Ovary (tissue), 3 donors: ENCODE measurements at regions not wholly inside any gene's neighbourhood (a gene's known extent, or its start where the extent isn't known, plus 50 kb on each side); places are given as distances from the start of the nearest gene placed in this dataset.

ENCODE experiments used
- CTCF ChIP-seq, 3 donors: fragments of 450-650 bp in 2 of 3; fragments of 200-600 bp in 1 of 3; IDR thresholded peaks; one replicate each; pipeline versions ENCODE4 v1.5.1 to v1.8.0; 2016 to 2022; ENCODE audit warnings: antibody characterized with exemption in 3 of 3, mild to moderate bottlenecking in 1 of 3
- EP300 ChIP-seq: sonication (generic); formaldehyde crosslinking; IDR thresholded peaks from one replicate; pipeline ENCODE4 v1.6.1; 2017; ENCODE audit warnings: antibody characterized with exemption
- POLR2A ChIP-seq: fragments of 450-650 bp; IDR thresholded peaks from one replicate; pipeline ENCODE4 v1.6.1; 2017; ENCODE audit warnings: antibody characterized with exemption, mild to moderate bottlenecking, moderate library complexity
- donor health status: DM: no; HTN: no; CAD: no.

DNA sequence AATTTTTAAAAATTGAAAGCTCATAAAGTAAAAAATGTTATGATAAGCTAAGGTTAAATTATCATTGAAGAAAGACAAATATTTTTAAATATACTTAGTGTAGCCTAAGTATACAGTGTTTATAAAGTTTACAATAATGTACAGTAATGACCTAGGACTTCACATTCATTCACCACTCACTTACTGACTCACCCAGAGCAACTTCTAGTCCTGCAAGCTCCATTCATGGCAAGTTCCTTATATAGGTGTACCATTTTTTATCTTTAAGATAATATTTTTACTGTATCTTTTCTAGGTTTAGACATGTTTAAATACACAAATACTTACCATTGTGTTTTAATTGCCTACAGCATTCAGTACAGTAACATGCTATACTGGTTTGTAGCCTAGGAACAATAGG is 112.3 kb upstream of the RADX start:
- no peak for TF ChIP-seq POLR2A
- no peak for TF ChIP-seq CTCF (IDR thresholded peaks at IDR 0.05)
- TF ChIP-seq EP300: no peak
